Transverse colon (tissue), 3 donors: ENCODE measurements at regions not wholly inside any gene's neighbourhood (a gene's known extent, or its start where the extent isn't known, plus 50 kb on each side); places are given as distances from the start of the nearest gene placed in this dataset.

Source experiments
- CTCF ChIP-seq, 5 experiments: fragments of 200-600 bp in 3 of 5; fragments of 450-650 bp in 2 of 5; sonication (generic) in 3 of 5; IDR thresholded peaks; 1 replicate in 2 of 5; 2 replicates in 3 of 5; pipeline ENCODE4 v1.5.1; 2016 to 2017; ENCODE audit warnings: antibody characterized with exemption in 5 of 5, inconsistent platforms in 3 of 5, mild to moderate bottlenecking in 2 of 5, moderate library complexity in 1 of 5
- POLR2A ChIP-seq: fragments of 450-650 bp; IDR thresholded peaks from one replicate; pipeline ENCODE4 v1.6.1; 2016; ENCODE audit warnings: antibody characterized with exemption, mild to moderate bottlenecking, moderate library complexity

GRCh38 chr1:58255192-58255591 is 291.3 kb downstream of the OMA1 start:
- TF ChIP-seq POLR2A (no peak), CTCF (IDR thresholded peaks at IDR 0.05) (no peak)
